GM12878 (cell line): ENCODE measurements at regions not wholly inside any gene's neighbourhood (a gene's known extent, or its start where the extent isn't known, plus 50 kb on each side); places are given as distances from the start of the nearest gene placed in this dataset.

ENCODE experiments used
- ATAC-seq: fragments of 200-7000 bp; cut with Tn5 transposase; 3 replicates; pipeline ENCODE4 v1.9.1; 2020; ENCODE audit warnings: mild to moderate bottlenecking, moderate library complexity
- BruUV-seq: library from RNA; stranded (reverse); fragments of 400-500 nt; replicated peaks from 2 replicates; lab custom pipeline; 2021; lab: Mats Ljungman, UMichigan
- CTCF ChIA-PET: fragments of 300-600 bp; sonication (Branson Sonifier 250); formaldehyde crosslinking; extraction: SDS; loops from one replicate; lab custom pipeline; 2021; ENCODE audit warnings: inconsistent platforms; lab: Yijun Ruan, JAX
- POLR2A ChIA-PET: fragments of 350-600 bp; formaldehyde crosslinking; extraction: SDS; loops from one replicate; lab custom pipeline; 2021; ENCODE audit warnings: inconsistent platforms; lab: Charles Lee
- RAD21 ChIA-PET: fragments of 300-600 bp; sonication (Branson Sonifier 250); formaldehyde crosslinking; loops from one replicate; lab custom pipeline; 2023; ENCODE audit warnings: antibody characterized with exemption; ENCODE audit not compliant: unreplicated experiment; lab: Charles Lee
- SMC1A ChIA-PET: fragments of 300-600 bp; sonication (Branson Sonifier 250); formaldehyde crosslinking; loops from one replicate; lab custom pipeline; 2023; ENCODE audit not compliant: unreplicated experiment, uncharacterized antibody; lab: Charles Lee
- DNase-seq: peaks from one replicate; pipeline ENCODE4 v3.0.0-alpha.2; 2011; ENCODE audit warnings: low read depth, low spot score
- FAIRE-seq: peaks from 3 replicates; lab custom pipeline; 2011; peaks lifted over from hg19 to GRCh38; lab: Jason Lieb, UNC
- H2AFZ ChIP-seq: 2 replicates; pipeline ENCODE4 v1.6.0; 2011; ENCODE audit warnings: low read depth, low read length, control low read depth; ENCODE audit not compliant: control insufficient read depth
- H3K27ac ChIP-seq: 2 replicates; pipeline ENCODE4 v1.5.1; 2011; ENCODE audit warnings: control low read depth; ENCODE audit not compliant: control insufficient read depth, insufficient read depth
- H3K27me3 ChIP-seq, 2 experiments: replicated peaks in 1 of 2; 2 replicates each; pipeline versions ENCODE4 v1.6.0 to v1.6.1; 2011; ENCODE audit warnings: low read length in 1 of 2; ENCODE audit not compliant: control insufficient read depth in 2 of 2, insufficient read depth in 2 of 2
- H3K36me3 ChIP-seq, 2 experiments: 2 replicates each; pipeline ENCODE4 v1.5.1; 2011; ENCODE audit warnings: low read length in 1 of 2; ENCODE audit not compliant: control insufficient read depth in 2 of 2, insufficient read depth in 2 of 2
- H3K4me1 ChIP-seq: 2 replicates; pipeline ENCODE4 v1.6.1; 2011; ENCODE audit warnings: mild to moderate bottlenecking, low read length, moderate library complexity, mixed read lengths; ENCODE audit not compliant: control insufficient read depth, insufficient read depth
- H3K4me2 ChIP-seq: 2 replicates; pipeline ENCODE4 v1.6.0; 2011; ENCODE audit warnings: control low read depth; ENCODE audit not compliant: control insufficient read depth, insufficient read depth
- H3K4me3 ChIP-seq: fragments of 200-600 bp; sonication (generic); 2 replicates; pipeline ENCODE4 v1.5.1; 2016
- H3K79me2 ChIP-seq: 2 replicates; pipeline ENCODE4 v1.6.0; 2011; ENCODE audit warnings: low read length; ENCODE audit not compliant: control insufficient read depth, insufficient read depth
- H3K9ac ChIP-seq: 2 replicates; pipeline ENCODE4 v1.8.0; 2011; ENCODE audit warnings: low read length, control low read depth, mixed read lengths; ENCODE audit not compliant: control insufficient read depth, insufficient read depth
- H3K9me3 ChIP-seq: replicated peaks from 3 replicates; pipeline ENCODE4 v1.5.1; 2011; ENCODE audit warnings: mild to moderate bottlenecking, low read length; ENCODE audit not compliant: control insufficient read depth, insufficient read depth
- H4K20me1 ChIP-seq: 2 replicates; pipeline ENCODE4 v1.6.0; 2011; ENCODE audit not compliant: control insufficient read depth, insufficient read depth
- BMI1 ChIP-seq: fragments of 450-650 bp; IDR thresholded peaks from 2 replicates; pipeline ENCODE4 v1.6.1; 2016; ENCODE audit warnings: mild to moderate bottlenecking, moderate library complexity, borderline replicate concordance
- CREB1 ChIP-seq: IDR thresholded peaks from 2 replicates; pipeline ENCODE4 v1.6.1; 2012; ENCODE audit warnings: low read depth, mild to moderate bottlenecking, inconsistent platforms
- FOXK2 ChIP-seq: fragments of 450-650 bp; IDR thresholded peaks from 2 replicates; pipeline ENCODE4 v1.6.1; 2017; ENCODE audit warnings: mild to moderate bottlenecking, moderate library complexity
- FOXM1 ChIP-seq: IDR thresholded peaks from 2 replicates; pipeline ENCODE4 v1.6.1; 2012; ENCODE audit warnings: low read depth, mild to moderate bottlenecking, inconsistent platforms, low read length, moderate library complexity
- KLF5 ChIP-seq: fragments of 450-650 bp; IDR thresholded peaks from 2 replicates; pipeline ENCODE4 v1.6.1; 2014; ENCODE audit warnings: mild to moderate bottlenecking; ENCODE audit not compliant: partially characterized antibody
- MEF2A ChIP-seq: IDR thresholded peaks from 2 replicates; pipeline ENCODE4 v1.6.1; 2011; ENCODE audit warnings: low read depth, mild to moderate bottlenecking, low read length, moderate library complexity; ENCODE audit not compliant: insufficient read depth
- PAX8 ChIP-seq: fragments of 450-650 bp; IDR thresholded peaks from 2 replicates; pipeline ENCODE4 v1.6.1; 2017; ENCODE audit warnings: mild to moderate bottlenecking, moderate library complexity
- RAD21 ChIP-seq: IDR thresholded peaks from 2 replicates; pipeline ENCODE4 v1.6.1; 2011; ENCODE audit warnings: mild to moderate bottlenecking, low read depth, low read length, moderate library complexity; ENCODE audit not compliant: insufficient read depth
- SIN3A ChIP-seq: IDR thresholded peaks from 2 replicates; pipeline ENCODE4 v1.6.1; 2012; ENCODE audit warnings: low read depth, low read length, improper control_type of control experiment
- SIX5 ChIP-seq: IDR thresholded peaks from 2 replicates; pipeline ENCODE4 v1.6.1; 2011; ENCODE audit warnings: mild to moderate bottlenecking, low read depth, low read length, moderate library complexity; ENCODE audit not compliant: severe bottlenecking
- SREBF1 ChIP-seq: IDR thresholded peaks from 2 replicates; pipeline ENCODE4 v1.6.1; 2012; ENCODE audit warnings: mild to moderate bottlenecking, low read length
- USF1 ChIP-seq: IDR thresholded peaks from 2 replicates; pipeline ENCODE4 v1.6.1; 2011; ENCODE audit warnings: borderline replicate concordance, low read depth, mild to moderate bottlenecking, moderate library complexity, mixed read lengths, low read length; ENCODE audit not compliant: insufficient read depth; ENCODE audit errors: extremely low read length
- ZNF24 ChIP-seq: fragments of 450-650 bp; IDR thresholded peaks from 2 replicates; pipeline ENCODE4 v1.6.1; 2017; ENCODE audit warnings: antibody characterized with exemption, mild to moderate bottlenecking
- WGBS: methylation state at CpG from one replicate; pipeline ENCODE4 v1.1.6; 2016; ENCODE audit warnings: low lambda C conversion rate; ENCODE audit not compliant: insufficient replicate concordance, insufficient coverage; ENCODE audit errors: missing lambda C conversion rate; 5-methylcytosine and 5-hydroxymethylcytosine counted together
- in situ Hi-C: fragments of 300-500 bp; cut with MboI; formaldehyde crosslinking; loops from 9 replicates; pipeline ENCODE4 v1.14.3; 2018; ENCODE audit warnings: mixed read lengths
- intact Hi-C: fragments of 100-400 bp; cut with micrococcal nuclease; formaldehyde crosslinking; loops from one replicate; pipeline ENCODE4 v1.14.2; 2022; ENCODE audit not compliant: unreplicated experiment
- TF ChIP-seq, protein P1 (sequence below): fragments of 450-650 bp; formaldehyde crosslinking; IDR thresholded peaks from 2 replicates; pipeline ENCODE4 v1.4.0; 2020; ENCODE audit warnings: mild to moderate bottlenecking, moderate library complexity
- TF ChIP-seq, protein P2 (sequence below): IDR thresholded peaks from 2 replicates; pipeline ENCODE4 v1.6.1; 2012; ENCODE audit warnings: low read depth, low read length, improper control_type of control experiment
- TF ChIP-seq, protein P3 (sequence below): IDR thresholded peaks from 2 replicates; pipeline ENCODE4 v1.6.1; 2011; ENCODE audit warnings: low read depth, mild to moderate bottlenecking, low read length, moderate library complexity, borderline replicate concordance; ENCODE audit errors: extremely low read depth
- TF ChIP-seq, protein P4 (sequence below): IDR thresholded peaks from 2 replicates; pipeline ENCODE4 v1.6.1; 2012; ENCODE audit warnings: low read depth, low read length, improper control_type of control experiment
- TF ChIP-seq, protein P5 (sequence below): fragments of 450-650 bp; IDR thresholded peaks from 2 replicates; pipeline ENCODE4 v1.6.1; 2017; ENCODE audit warnings: mild to moderate bottlenecking

DNA sequence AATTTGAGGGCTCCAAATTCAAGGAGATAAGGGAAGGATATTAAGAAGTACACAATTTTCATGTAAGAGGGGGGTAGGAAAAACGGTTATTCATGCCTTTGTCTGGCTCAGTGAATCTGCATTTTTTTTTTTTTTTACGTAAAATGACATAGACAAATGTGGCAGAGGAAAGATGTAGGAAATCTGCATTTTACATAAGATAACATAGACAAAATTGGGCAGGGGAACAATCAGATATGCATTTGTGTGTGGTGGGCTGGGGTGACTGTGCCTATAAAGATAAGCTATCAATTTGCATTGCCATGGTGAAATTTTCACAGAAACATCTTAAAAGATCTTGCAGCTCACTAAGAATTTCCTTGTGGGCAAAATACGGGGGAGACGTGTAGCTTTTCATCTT, 92.7 kb upstream of the GPR141 start:
- Histone ChIP-seq H3K9ac (no peak overlapping the region), H3K9me3 (peaks cover 10% of the 10 kb centered on the region; the same call in 2 of the 3 replicates), H3K27ac (no peak overlapping the region), H4K20me1 (no peaks in the 10 kb centered on the region), H3K27me3 (no peaks in the 10 kb centered on the region), H2AFZ (no peak overlapping the region), H3K79me2 (no peaks in the 10 kb centered on the region), H3K4me1 (no peaks in the 10 kb centered on the region), H3K36me3 (no peaks in the 10 kb centered on the region), H3K4me2 (no peak overlapping the region), H3K4me3 (no peak overlapping the region)
- WGBS = 16% methylated on average over 4 of the region's 4 CpGs
- ChIA-PET SMC1A (no interaction called here), CTCF (no interaction called here), RAD21 (no interaction called here), POLR2A (no interaction called here)
- no peak for ATAC-seq
- no peak for DNase-seq
- BruUV-seq = no TSS peak
- no peak for FAIRE-seq
- intact Hi-C loops = no loop called here
- in situ Hi-C loops = no loop called here
- TF ChIP-seq SREBF1 (no peak), USF1 (no peak), PAX8 (no peak), RAD21 (no peak), BMI1 (no peak), SIX5 (no peak), MEF2A (no peak), FOXM1 (no peak), CREB1 (no peak), FOXK2 (no peak), ZNF24 (no peak), KLF5 (no peak), SIN3A (no peak)
- TF ChIP-seq, protein P1, sequence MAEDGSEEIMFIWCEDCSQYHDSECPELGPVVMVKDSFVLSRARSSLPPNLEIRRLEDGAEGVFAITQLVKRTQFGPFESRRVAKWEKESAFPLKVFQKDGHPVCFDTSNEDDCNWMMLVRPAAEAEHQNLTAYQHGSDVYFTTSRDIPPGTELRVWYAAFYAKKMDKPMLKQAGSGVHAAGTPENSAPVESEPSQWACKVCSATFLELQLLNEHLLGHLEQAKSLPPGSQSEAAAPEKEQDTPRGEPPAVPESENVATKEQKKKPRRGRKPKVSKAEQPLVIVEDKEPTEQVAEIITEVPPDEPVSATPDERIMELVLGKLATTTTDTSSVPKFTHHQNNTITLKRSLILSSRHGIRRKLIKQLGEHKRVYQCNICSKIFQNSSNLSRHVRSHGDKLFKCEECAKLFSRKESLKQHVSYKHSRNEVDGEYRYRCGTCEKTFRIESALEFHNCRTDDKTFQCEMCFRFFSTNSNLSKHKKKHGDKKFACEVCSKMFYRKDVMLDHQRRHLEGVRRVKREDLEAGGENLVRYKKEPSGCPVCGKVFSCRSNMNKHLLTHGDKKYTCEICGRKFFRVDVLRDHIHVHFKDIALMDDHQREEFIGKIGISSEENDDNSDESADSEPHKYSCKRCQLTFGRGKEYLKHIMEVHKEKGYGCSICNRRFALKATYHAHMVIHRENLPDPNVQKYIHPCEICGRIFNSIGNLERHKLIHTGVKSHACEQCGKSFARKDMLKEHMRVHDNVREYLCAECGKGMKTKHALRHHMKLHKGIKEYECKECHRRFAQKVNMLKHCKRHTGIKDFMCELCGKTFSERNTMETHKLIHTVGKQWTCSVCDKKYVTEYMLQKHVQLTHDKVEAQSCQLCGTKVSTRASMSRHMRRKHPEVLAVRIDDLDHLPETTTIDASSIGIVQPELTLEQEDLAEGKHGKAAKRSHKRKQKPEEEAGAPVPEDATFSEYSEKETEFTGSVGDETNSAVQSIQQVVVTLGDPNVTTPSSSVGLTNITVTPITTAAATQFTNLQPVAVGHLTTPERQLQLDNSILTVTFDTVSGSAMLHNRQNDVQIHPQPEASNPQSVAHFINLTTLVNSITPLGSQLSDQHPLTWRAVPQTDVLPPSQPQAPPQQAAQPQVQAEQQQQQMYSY = no peak
- TF ChIP-seq, protein P2, sequence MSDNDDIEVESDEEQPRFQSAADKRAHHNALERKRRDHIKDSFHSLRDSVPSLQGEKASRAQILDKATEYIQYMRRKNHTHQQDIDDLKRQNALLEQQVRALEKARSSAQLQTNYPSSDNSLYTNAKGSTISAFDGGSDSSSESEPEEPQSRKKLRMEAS = no peak
- TF ChIP-seq, protein P3, sequence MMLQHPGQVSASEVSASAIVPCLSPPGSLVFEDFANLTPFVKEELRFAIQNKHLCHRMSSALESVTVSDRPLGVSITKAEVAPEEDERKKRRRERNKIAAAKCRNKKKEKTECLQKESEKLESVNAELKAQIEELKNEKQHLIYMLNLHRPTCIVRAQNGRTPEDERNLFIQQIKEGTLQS = no peak
- TF ChIP-seq, protein P4, sequence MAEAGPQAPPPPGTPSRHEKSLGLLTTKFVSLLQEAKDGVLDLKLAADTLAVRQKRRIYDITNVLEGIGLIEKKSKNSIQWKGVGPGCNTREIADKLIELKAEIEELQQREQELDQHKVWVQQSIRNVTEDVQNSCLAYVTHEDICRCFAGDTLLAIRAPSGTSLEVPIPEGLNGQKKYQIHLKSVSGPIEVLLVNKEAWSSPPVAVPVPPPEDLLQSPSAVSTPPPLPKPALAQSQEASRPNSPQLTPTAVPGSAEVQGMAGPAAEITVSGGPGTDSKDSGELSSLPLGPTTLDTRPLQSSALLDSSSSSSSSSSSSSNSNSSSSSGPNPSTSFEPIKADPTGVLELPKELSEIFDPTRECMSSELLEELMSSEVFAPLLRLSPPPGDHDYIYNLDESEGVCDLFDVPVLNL = no peak
- TF ChIP-seq, protein P5, sequence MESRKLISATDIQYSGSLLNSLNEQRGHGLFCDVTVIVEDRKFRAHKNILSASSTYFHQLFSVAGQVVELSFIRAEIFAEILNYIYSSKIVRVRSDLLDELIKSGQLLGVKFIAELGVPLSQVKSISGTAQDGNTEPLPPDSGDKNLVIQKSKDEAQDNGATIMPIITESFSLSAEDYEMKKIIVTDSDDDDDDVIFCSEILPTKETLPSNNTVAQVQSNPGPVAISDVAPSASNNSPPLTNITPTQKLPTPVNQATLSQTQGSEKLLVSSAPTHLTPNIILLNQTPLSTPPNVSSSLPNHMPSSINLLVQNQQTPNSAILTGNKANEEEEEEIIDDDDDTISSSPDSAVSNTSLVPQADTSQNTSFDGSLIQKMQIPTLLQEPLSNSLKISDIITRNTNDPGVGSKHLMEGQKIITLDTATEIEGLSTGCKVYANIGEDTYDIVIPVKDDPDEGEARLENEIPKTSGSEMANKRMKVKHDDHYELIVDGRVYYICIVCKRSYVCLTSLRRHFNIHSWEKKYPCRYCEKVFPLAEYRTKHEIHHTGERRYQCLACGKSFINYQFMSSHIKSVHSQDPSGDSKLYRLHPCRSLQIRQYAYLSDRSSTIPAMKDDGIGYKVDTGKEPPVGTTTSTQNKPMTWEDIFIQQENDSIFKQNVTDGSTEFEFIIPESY = no peak
